ENCODE measurements at regions not wholly inside any gene's neighbourhood (a gene's known extent, or its start where the extent isn't known, plus 50 kb on each side); places are given as distances from the start of the nearest gene placed in this dataset.

GRCh38 chr18:77666613-77667012, 417.0 kb downstream of the GALR1 start:
- Histone ChIP-seq H3K36me3 (ENCODE audit: control insufficient read depth, insufficient read depth, low read length) (no peaks in the 10 kb centered on the region), H3K27me3 (replicated peaks; ENCODE audit: control insufficient read depth, insufficient read depth, low read length, poor library complexity, severe bottlenecking) (no peaks in the 10 kb centered on the region), H3K9me3 (ENCODE audit: control insufficient read depth, low read length) (no peaks in the 10 kb centered on the region), H3K4me3 (ENCODE audit: insufficient read depth, low read depth, low read length, poor library complexity, severe bottlenecking) (no peak overlapping the region), H3K4me1 (ENCODE audit: control insufficient read depth, insufficient read depth, low read length, poor library complexity, severe bottlenecking) (no peaks in the 10 kb centered on the region), H3K27ac (ENCODE audit: insufficient read depth, low read length, poor library complexity, severe bottlenecking) (no peak overlapping the region)
- DNase-seq = no peak

GRCh38 chr18:77668219-77668618, 418.6 kb downstream of the GALR1 start:
- H3K9me3 ChIP-seq (ENCODE audit: control insufficient read depth, low read length) = no peaks in the 10 kb centered on the region
- H3K27ac ChIP-seq (ENCODE audit: insufficient read depth, low read length, poor library complexity, severe bottlenecking) = no peak overlapping the region
- no peak for DNase-seq

GRCh38 chr18:77669331-77669730, 419.7 kb downstream of the GALR1 start:
- Histone ChIP-seq H3K4me1 (ENCODE audit: control insufficient read depth, insufficient read depth, low read length, poor library complexity, severe bottlenecking) (no peaks in the 10 kb centered on the region), H3K27ac (ENCODE audit: insufficient read depth, low read length, poor library complexity, severe bottlenecking) (no peak overlapping the region), H3K4me3 (ENCODE audit: insufficient read depth, low read depth, low read length, poor library complexity, severe bottlenecking) (no peak overlapping the region), H3K36me3 (ENCODE audit: control insufficient read depth, insufficient read depth, low read length) (no peaks in the 10 kb centered on the region), H3K27me3 (replicated peaks; ENCODE audit: control insufficient read depth, insufficient read depth, low read length, poor library complexity, severe bottlenecking) (no peaks in the 10 kb centered on the region), H3K9me3 (ENCODE audit: control insufficient read depth, low read length) (no peaks in the 10 kb centered on the region)
- no peak for DNase-seq

More at GRCh38 chr18:77668219-77668618, 418.6 kb downstream of the GALR1 start:
- Histone ChIP-seq H3K36me3 (ENCODE audit: control insufficient read depth, insufficient read depth, low read length) (no peaks in the 10 kb centered on the region), H3K27me3 (replicated peaks; ENCODE audit: control insufficient read depth, insufficient read depth, low read length, poor library complexity, severe bottlenecking) (no peaks in the 10 kb centered on the region), H3K4me3 (ENCODE audit: insufficient read depth, low read depth, low read length, poor library complexity, severe bottlenecking) (no peak overlapping the region), H3K4me1 (ENCODE audit: control insufficient read depth, insufficient read depth, low read length, poor library complexity, severe bottlenecking) (no peaks in the 10 kb centered on the region)

GRCh38 chr18:77671456-77672167, 422.0 kb downstream of the GALR1 start:
- Histone ChIP-seq H3K4me1 (ENCODE audit: control insufficient read depth, insufficient read depth, low read length, poor library complexity, severe bottlenecking) (no peaks in the 10 kb centered on the region), H3K36me3 (ENCODE audit: control insufficient read depth, insufficient read depth, low read length) (no peaks in the 10 kb centered on the region), H3K27me3 (replicated peaks; ENCODE audit: control insufficient read depth, insufficient read depth, low read length, poor library complexity, severe bottlenecking) (no peaks in the 10 kb centered on the region), H3K4me3 (ENCODE audit: insufficient read depth, low read depth, low read length, poor library complexity, severe bottlenecking) (no peak overlapping the region), H3K9me3 (ENCODE audit: control insufficient read depth, low read length) (no peaks in the 10 kb centered on the region), H3K27ac (ENCODE audit: insufficient read depth, low read length, poor library complexity, severe bottlenecking) (peak overlapping the region; percentile 7)
- DNase-seq = no peak

- H3K4me3 ChIP-seq (ENCODE audit: insufficient read depth, low read depth, low read length, poor library complexity, severe bottlenecking) = no peak overlapping the region
- H3K36me3 ChIP-seq (ENCODE audit: control insufficient read depth, insufficient read depth, low read length) = no peaks in the 10 kb centered on the region
- no peak overlapping the region for H3K27ac ChIP-seq (ENCODE audit: insufficient read depth, low read length, poor library complexity, severe bottlenecking)
- no peak for DNase-seq
- H3K4me1 ChIP-seq (ENCODE audit: control insufficient read depth, insufficient read depth, low read length, poor library complexity, severe bottlenecking) = no peaks in the 10 kb centered on the region
- no peaks in the 10 kb centered on the region for H3K9me3 ChIP-seq (ENCODE audit: control insufficient read depth, low read length)
- H3K27me3 ChIP-seq (replicated peaks; ENCODE audit: control insufficient read depth, insufficient read depth, low read length, poor library complexity, severe bottlenecking) = no peaks in the 10 kb centered on the region
These were observed 427.3 kb downstream of the GALR1 start for GRCh38 chr18:77676910-77677309.

- no peaks in the 10 kb centered on the region for H3K36me3 ChIP-seq (ENCODE audit: control insufficient read depth, insufficient read depth, low read length)
- no peaks in the 10 kb centered on the region for H3K4me1 ChIP-seq (ENCODE audit: control insufficient read depth, insufficient read depth, low read length, poor library complexity, severe bottlenecking)
- H3K27me3 ChIP-seq (replicated peaks; ENCODE audit: control insufficient read depth, insufficient read depth, low read length, poor library complexity, severe bottlenecking) = no peaks in the 10 kb centered on the region
- H3K4me3 ChIP-seq (ENCODE audit: insufficient read depth, low read depth, low read length, poor library complexity, severe bottlenecking) = no peak overlapping the region
- no peaks in the 10 kb centered on the region for H3K9me3 ChIP-seq (ENCODE audit: control insufficient read depth, low read length)
- H3K27ac ChIP-seq (ENCODE audit: insufficient read depth, low read length, poor library complexity, severe bottlenecking) = no peak overlapping the region
- DNase-seq = no peak
These were observed 427.9 kb downstream of the GALR1 start for GRCh38 chr18:77677536-77677935.

GRCh38 chr18:77679869-77680268, 430.2 kb downstream of the GALR1 start:
- Histone ChIP-seq H3K4me1 (ENCODE audit: control insufficient read depth, insufficient read depth, low read length, poor library complexity, severe bottlenecking) (no peaks in the 10 kb centered on the region), H3K27ac (ENCODE audit: insufficient read depth, low read length, poor library complexity, severe bottlenecking) (no peak overlapping the region), H3K4me3 (ENCODE audit: insufficient read depth, low read depth, low read length, poor library complexity, severe bottlenecking) (no peak overlapping the region), H3K27me3 (replicated peaks; ENCODE audit: control insufficient read depth, insufficient read depth, low read length, poor library complexity, severe bottlenecking) (no peaks in the 10 kb centered on the region), H3K36me3 (ENCODE audit: control insufficient read depth, insufficient read depth, low read length) (no peaks in the 10 kb centered on the region), H3K9me3 (ENCODE audit: control insufficient read depth, low read length) (no peaks in the 10 kb centered on the region)
- no peak for DNase-seq

- H3K9me3 ChIP-seq (ENCODE audit: control insufficient read depth, low read length) = no peaks in the 10 kb centered on the region
- no peaks in the 10 kb centered on the region for H3K36me3 ChIP-seq (ENCODE audit: control insufficient read depth, insufficient read depth, low read length)
- H3K27ac ChIP-seq (ENCODE audit: insufficient read depth, low read length, poor library complexity, severe bottlenecking) = no peak overlapping the region
- H3K4me1 ChIP-seq (ENCODE audit: control insufficient read depth, insufficient read depth, low read length, poor library complexity, severe bottlenecking) = no peaks in the 10 kb centered on the region
- H3K27me3 ChIP-seq (replicated peaks; ENCODE audit: control insufficient read depth, insufficient read depth, low read length, poor library complexity, severe bottlenecking) = no peaks in the 10 kb centered on the region
- no peak for DNase-seq
- H3K4me3 ChIP-seq (ENCODE audit: insufficient read depth, low read depth, low read length, poor library complexity, severe bottlenecking) = no peak overlapping the region
These were observed 450.4 kb downstream of the GALR1 start for GRCh38 chr18:77700051-77700450.

- no peak overlapping the region for H3K4me3 ChIP-seq (ENCODE audit: insufficient read depth, low read depth, low read length, poor library complexity, severe bottlenecking)
- no peak overlapping the region for H3K27ac ChIP-seq (ENCODE audit: insufficient read depth, low read length, poor library complexity, severe bottlenecking)
- no peaks in the 10 kb centered on the region for H3K9me3 ChIP-seq (ENCODE audit: control insufficient read depth, low read length)
- DNase-seq = no peak
- no peaks in the 10 kb centered on the region for H3K36me3 ChIP-seq (ENCODE audit: control insufficient read depth, insufficient read depth, low read length)
- H3K27me3 ChIP-seq (replicated peaks; ENCODE audit: control insufficient read depth, insufficient read depth, low read length, poor library complexity, severe bottlenecking) = no peaks in the 10 kb centered on the region
- H3K4me1 ChIP-seq (ENCODE audit: control insufficient read depth, insufficient read depth, low read length, poor library complexity, severe bottlenecking) = no peaks in the 10 kb centered on the region
These were observed 452.3 kb downstream of the GALR1 start for GRCh38 chr18:77701977-77702376.

GRCh38 chr18:77702686-77703085, 453.0 kb downstream of the GALR1 start:
- no peak overlapping the region for H3K4me3 ChIP-seq (ENCODE audit: insufficient read depth, low read depth, low read length, poor library complexity, severe bottlenecking)
- DNase-seq = peak in 1 of 3 donors; percentile 1
- H3K36me3 ChIP-seq (ENCODE audit: control insufficient read depth, insufficient read depth, low read length) = no peaks in the 10 kb centered on the region
- no peaks in the 10 kb centered on the region for H3K9me3 ChIP-seq (ENCODE audit: control insufficient read depth, low read length)
- H3K27me3 ChIP-seq (replicated peaks; ENCODE audit: control insufficient read depth, insufficient read depth, low read length, poor library complexity, severe bottlenecking) = no peaks in the 10 kb centered on the region
- H3K27ac ChIP-seq (ENCODE audit: insufficient read depth, low read length, poor library complexity, severe bottlenecking) = no peak overlapping the region
- no peaks in the 10 kb centered on the region for H3K4me1 ChIP-seq (ENCODE audit: control insufficient read depth, insufficient read depth, low read length, poor library complexity, severe bottlenecking)

All from effector memory CD4-positive, alpha-beta T cell (primary cell).